ENCODE measurements at regions not wholly inside any gene's neighbourhood (a gene's known extent, or its start where the extent isn't known, plus 50 kb on each side); places are given as distances from the start of the nearest gene placed in this dataset.

- no peak for TF ChIP-seq CTCF (IDR thresholded peaks at IDR 0.05 in 4 of 5, conservative IDR thresholded peaks at IDR 0.05 in 1 of 5)
- TF ChIP-seq POLR2A (IDR thresholded peaks at IDR 0.05), result no peak
These were observed 858.8 kb upstream of the GYPC start for GRCh38 chr2:125797192-125797591.

Data from gastrocnemius medialis (tissue), 4 donors.